ENCODE measurements at regions not wholly inside any gene's neighbourhood (a gene's known extent, or its start where the extent isn't known, plus 50 kb on each side); places are given as distances from the start of the nearest gene placed in this dataset.

DNA sequence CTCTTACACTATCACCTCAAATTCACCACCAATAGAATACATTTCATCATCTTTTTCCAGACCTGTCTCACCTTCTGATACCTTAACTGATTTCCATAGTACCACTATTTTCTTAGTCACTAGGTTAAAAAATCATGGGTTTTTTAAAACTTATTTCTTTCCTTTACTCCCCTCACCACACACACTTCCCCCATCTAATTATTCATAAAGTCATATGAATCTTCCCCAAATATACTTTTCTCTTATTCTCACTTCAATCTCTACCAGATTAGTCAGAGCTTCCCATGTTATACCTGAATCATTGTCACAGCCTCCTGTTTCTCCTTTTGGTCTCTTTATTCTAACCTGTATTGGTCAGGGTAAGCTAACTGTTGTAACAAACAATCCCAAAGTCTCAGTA lies 696.3 kb downstream of the BCL11A start (continued):
- TF ChIP-seq, protein P1, sequence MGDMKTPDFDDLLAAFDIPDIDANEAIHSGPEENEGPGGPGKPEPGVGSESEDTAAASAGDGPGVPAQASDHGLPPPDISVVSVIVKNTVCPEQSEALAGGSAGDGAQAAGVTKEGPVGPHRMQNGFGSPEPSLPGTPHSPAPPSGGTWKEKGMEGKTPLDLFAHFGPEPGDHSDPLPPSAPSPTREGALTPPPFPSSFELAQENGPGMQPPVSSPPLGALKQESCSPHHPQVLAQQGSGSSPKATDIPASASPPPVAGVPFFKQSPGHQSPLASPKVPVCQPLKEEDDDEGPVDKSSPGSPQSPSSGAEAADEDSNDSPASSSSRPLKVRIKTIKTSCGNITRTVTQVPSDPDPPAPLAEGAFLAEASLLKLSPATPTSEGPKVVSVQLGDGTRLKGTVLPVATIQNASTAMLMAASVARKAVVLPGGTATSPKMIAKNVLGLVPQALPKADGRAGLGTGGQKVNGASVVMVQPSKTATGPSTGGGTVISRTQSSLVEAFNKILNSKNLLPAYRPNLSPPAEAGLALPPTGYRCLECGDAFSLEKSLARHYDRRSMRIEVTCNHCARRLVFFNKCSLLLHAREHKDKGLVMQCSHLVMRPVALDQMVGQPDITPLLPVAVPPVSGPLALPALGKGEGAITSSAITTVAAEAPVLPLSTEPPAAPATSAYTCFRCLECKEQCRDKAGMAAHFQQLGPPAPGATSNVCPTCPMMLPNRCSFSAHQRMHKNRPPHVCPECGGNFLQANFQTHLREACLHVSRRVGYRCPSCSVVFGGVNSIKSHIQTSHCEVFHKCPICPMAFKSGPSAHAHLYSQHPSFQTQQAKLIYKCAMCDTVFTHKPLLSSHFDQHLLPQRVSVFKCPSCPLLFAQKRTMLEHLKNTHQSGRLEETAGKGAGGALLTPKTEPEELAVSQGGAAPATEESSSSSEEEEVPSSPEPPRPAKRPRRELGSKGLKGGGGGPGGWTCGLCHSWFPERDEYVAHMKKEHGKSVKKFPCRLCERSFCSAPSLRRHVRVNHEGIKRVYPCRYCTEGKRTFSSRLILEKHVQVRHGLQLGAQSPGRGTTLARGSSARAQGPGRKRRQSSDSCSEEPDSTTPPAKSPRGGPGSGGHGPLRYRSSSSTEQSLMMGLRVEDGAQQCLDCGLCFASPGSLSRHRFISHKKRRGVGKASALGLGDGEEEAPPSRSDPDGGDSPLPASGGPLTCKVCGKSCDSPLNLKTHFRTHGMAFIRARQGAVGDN (IDR thresholded peaks at IDR 0.05), result no peak
- TF ChIP-seq CBX5 (IDR thresholded peaks at IDR 0.05; ENCODE audit: low read depth) (no peak), MEF2A (IDR thresholded peaks at IDR 0.05; ENCODE audit: insufficient read depth, low read depth, low read length) (no peak)

DNA sequence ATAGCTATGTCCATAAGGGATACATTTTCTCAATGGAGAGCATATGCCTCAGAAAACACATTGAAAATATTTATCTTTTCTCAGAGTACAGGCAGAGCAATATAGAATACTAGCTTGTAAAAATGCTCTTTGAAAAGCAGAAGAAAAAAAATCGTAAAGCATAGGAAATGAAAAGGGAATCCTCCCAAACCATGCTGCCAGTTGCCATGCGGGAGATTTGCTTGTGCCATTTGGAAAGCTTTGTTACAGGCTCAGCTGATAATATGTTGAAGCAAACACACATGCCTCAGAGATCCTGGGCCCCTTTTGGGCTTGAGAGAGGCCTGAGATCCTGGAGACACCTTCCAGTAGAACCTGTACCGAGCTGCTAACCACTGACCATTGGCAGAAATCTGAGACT lies 697.1 kb downstream of the BCL11A start:
- TF ChIP-seq CHD1 (IDR thresholded peaks at IDR 0.05; ENCODE audit: low read depth, low read length) (no peak), IKZF2 (IDR thresholded peaks at IDR 0.05) (no peak), CREM (IDR thresholded peaks at IDR 0.05; ENCODE audit: low read depth) (no peak)
- TF ChIP-seq, protein P2, sequence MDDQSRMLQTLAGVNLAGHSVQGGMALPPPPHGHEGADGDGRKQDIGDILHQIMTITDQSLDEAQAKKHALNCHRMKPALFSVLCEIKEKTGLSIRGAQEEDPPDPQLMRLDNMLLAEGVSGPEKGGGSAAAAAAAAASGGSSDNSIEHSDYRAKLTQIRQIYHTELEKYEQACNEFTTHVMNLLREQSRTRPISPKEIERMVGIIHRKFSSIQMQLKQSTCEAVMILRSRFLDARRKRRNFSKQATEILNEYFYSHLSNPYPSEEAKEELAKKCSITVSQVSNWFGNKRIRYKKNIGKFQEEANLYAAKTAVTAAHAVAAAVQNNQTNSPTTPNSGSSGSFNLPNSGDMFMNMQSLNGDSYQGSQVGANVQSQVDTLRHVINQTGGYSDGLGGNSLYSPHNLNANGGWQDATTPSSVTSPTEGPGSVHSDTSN (IDR thresholded peaks at IDR 0.05; ENCODE audit: insufficient replicate concordance, low read depth, low read length), result no peak
- H3K4me2 ChIP-seq (ENCODE audit: control insufficient read depth, insufficient read depth), result no peak overlapping the region
- no peaks in the 10 kb centered on the region for H3K79me2 ChIP-seq (ENCODE audit: control insufficient read depth, insufficient read depth, low read length)
- intact Hi-C loops (cut with micrococcal nuclease; ENCODE audit: unreplicated experiment) (no loop called here), in situ Hi-C loops (cut with MboI) (no loop called here)
- 12% methylated on average over 3 of the region's 3 CpGs for WGBS (ENCODE audit: insufficient coverage, insufficient replicate concordance, low lambda C conversion rate, missing lambda C conversion rate)
- ChIA-PET POLR2A (no interaction called here), SMC1A (ENCODE audit: uncharacterized antibody, unreplicated experiment) (no interaction called here), CTCF (no interaction called here), RAD21 (ENCODE audit: unreplicated experiment) (no interaction called here)
- BruUV-seq (replicated peaks), result no TSS peak
- H4K20me1 ChIP-seq (ENCODE audit: control insufficient read depth, insufficient read depth), result no peaks in the 10 kb centered on the region
- H3K36me3 ChIP-seq (ENCODE audit: control insufficient read depth in 2 of 2, insufficient read depth in 2 of 2, low read length in 1 of 2), result no peaks in the 10 kb centered on the region
- DNase-seq (ENCODE audit: low read depth, low spot score) (no peak), FAIRE-seq (no peak), ATAC-seq (no peak)
- H3K9me3 ChIP-seq (replicated peaks; ENCODE audit: control insufficient read depth, insufficient read depth, low read length), result no peaks in the 10 kb centered on the region; the same call in 2 of the 3 replicates
- no peaks in the 10 kb centered on the region for H3K4me1 ChIP-seq (ENCODE audit: control insufficient read depth, insufficient read depth, low read length)
- H3K9ac ChIP-seq (ENCODE audit: control insufficient read depth, insufficient read depth, low read length), result no peak overlapping the region
- H2AFZ ChIP-seq (ENCODE audit: control insufficient read depth, low read depth, low read length), result no peak overlapping the region
- H3K4me3 ChIP-seq, result no peak overlapping the region
- H3K27ac ChIP-seq (ENCODE audit: control insufficient read depth, insufficient read depth), result no peak overlapping the region
- H3K27me3 ChIP-seq (replicated peaks in 1 of 2; ENCODE audit: control insufficient read depth in 2 of 2, insufficient read depth in 2 of 2, low read length in 1 of 2), result no peaks in the 10 kb centered on the region; a peak in 1 of 4 replicates

Measured in GM12878 (cell line).